Stomach (tissue), 8 donors: ENCODE measurements at regions not wholly inside any gene's neighbourhood (a gene's known extent, or its start where the extent isn't known, plus 50 kb on each side); places are given as distances from the start of the nearest gene placed in this dataset.

ENCODE experiments used
- DNase-seq, 2 donors: peaks; one replicate each; pipeline versions ENCODE4 v3.0.0 to v3.0.0-alpha.2; 2013 to 2019
- H3K27ac ChIP-seq, 5 donors: fragments of 200-600 bp in 4 of 5; sonication (generic) in 4 of 5; one replicate each; pipeline ENCODE4 v1.5.1; 2013 to 2019; ENCODE audit warnings: mild to moderate bottlenecking in 1 of 5, moderate library complexity in 1 of 5
- H3K27me3 ChIP-seq, 3 donors: fragments of 200-600 bp; sonication (generic); one replicate each; pipeline ENCODE4 v1.5.1; 2017 to 2019; ENCODE audit warnings: mixed run types in 1 of 3
- H3K36me3 ChIP-seq, 4 donors: fragments of 200-600 bp; sonication (generic); 1 replicate in 3 of 4; 2 replicates in 1 of 4; pipeline ENCODE4 v1.5.1; 2016 to 2019
- H3K4me1 ChIP-seq, 4 donors: fragments of 200-600 bp; sonication (generic); one replicate each; pipeline ENCODE4 v1.5.1; 2016 to 2019
- H3K4me3 ChIP-seq, 4 donors: fragments of 200-600 bp; sonication (generic) in 3 of 4; one replicate each; pipeline ENCODE4 v1.5.1; 2016 to 2019; ENCODE audit warnings: mild to moderate bottlenecking in 1 of 4
- H3K9me3 ChIP-seq, 4 donors: fragments of 200-600 bp; sonication (generic); one replicate each; pipeline ENCODE4 v1.5.1; 2016 to 2019
- EP300 ChIP-seq: sonication (generic); formaldehyde crosslinking; IDR thresholded peaks from one replicate; pipeline ENCODE4 v1.6.1; 2017; ENCODE audit warnings: antibody characterized with exemption
- POLR2A ChIP-seq, 4 donors: fragments of 450-650 bp; IDR thresholded peaks; one replicate each; pipeline ENCODE4 v1.6.1; 2016; ENCODE audit warnings: antibody characterized with exemption in 4 of 4, control low read depth in 2 of 4, mild to moderate bottlenecking in 1 of 4, moderate library complexity in 1 of 4
- POLR2AphosphoS5 ChIP-seq, 3 donors: sonication (generic); formaldehyde crosslinking; IDR thresholded peaks; one replicate each; pipeline ENCODE4 v1.6.1; 2016; ENCODE audit warnings: antibody characterized with exemption in 3 of 3
- WGBS, 5 donors: extraction: QIAGEN DNeasy Blood & Tissue Kit in 3 of 5; methylation state at CpG; one replicate each; pipeline versions ENCODE4 v1.1.5 to v1.1.7; 2013 to 2018; 5-methylcytosine and 5-hydroxymethylcytosine counted together
- intact Hi-C: fragments of 100-400 bp; cut with DNase I; formaldehyde crosslinking; loops from one replicate; pipeline ENCODE4 v1.15.1; 2023; ENCODE audit warnings: low total_unique reads
- TF ChIP-seq, protein P1 (sequence below), 7 experiments: fragments of 450-650 bp in 4 of 7; fragments of 200-600 bp in 3 of 7; sonication (generic) in 3 of 7; IDR thresholded peaks; one replicate each; pipeline ENCODE4 v1.5.1; 2016 to 2019; ENCODE audit warnings: antibody characterized with exemption in 7 of 7, control low read depth in 2 of 7, mild to moderate bottlenecking in 1 of 7
- donor health status: healthy with polysubstance abuse.
- donor health status: Bipolar disorder and iron deficiency.
- donor health status: healthy.

DNA sequence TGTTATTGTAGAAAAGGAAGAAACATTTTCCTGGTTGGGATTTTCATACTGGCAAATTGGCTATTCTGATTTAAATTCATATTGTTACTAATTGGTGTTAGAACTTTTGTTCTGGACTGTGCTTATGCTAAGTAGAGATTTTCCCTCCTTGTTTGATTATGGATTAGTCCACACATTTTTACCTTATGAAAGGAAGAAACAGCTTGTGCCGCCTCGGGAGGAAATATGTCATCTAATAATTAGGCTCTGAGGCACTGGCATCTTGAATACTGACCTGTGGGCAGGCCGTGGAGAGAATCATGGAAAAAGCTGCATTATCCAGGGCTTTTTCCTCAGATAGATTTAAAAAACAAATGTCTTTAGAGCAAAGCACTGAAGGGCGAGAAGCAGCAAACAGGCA lies 344.3 kb upstream of the TBL1XR1 start:
- TF ChIP-seq POLR2AphosphoS5 (IDR thresholded peaks at IDR 0.05) = no peak
- no peak for TF ChIP-seq POLR2A (IDR thresholded peaks at IDR 0.05)
- TF ChIP-seq EP300 = no peak
- TF ChIP-seq, protein P1, sequence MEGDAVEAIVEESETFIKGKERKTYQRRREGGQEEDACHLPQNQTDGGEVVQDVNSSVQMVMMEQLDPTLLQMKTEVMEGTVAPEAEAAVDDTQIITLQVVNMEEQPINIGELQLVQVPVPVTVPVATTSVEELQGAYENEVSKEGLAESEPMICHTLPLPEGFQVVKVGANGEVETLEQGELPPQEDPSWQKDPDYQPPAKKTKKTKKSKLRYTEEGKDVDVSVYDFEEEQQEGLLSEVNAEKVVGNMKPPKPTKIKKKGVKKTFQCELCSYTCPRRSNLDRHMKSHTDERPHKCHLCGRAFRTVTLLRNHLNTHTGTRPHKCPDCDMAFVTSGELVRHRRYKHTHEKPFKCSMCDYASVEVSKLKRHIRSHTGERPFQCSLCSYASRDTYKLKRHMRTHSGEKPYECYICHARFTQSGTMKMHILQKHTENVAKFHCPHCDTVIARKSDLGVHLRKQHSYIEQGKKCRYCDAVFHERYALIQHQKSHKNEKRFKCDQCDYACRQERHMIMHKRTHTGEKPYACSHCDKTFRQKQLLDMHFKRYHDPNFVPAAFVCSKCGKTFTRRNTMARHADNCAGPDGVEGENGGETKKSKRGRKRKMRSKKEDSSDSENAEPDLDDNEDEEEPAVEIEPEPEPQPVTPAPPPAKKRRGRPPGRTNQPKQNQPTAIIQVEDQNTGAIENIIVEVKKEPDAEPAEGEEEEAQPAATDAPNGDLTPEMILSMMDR (IDR thresholded peaks at IDR 0.05) = no peak
- H3K4me1 ChIP-seq = peaks cover 6 to 30% (median 17%) of the 10 kb centered on the region in 4 donors
- no peaks in the 10 kb centered on the region for H3K27me3 ChIP-seq
- no peak overlapping the region for H3K4me3 ChIP-seq
- 75 to 88% (median 84%) methylated on average over 4 of the region's 4 CpGs for WGBS, 5 donors
- no peak for DNase-seq
- intact Hi-C loops = no loop called here
- H3K9me3 ChIP-seq = no peaks in the 10 kb centered on the region
- no peaks in the 10 kb centered on the region for H3K36me3 ChIP-seq
- no peak overlapping the region for H3K27ac ChIP-seq

DNA sequence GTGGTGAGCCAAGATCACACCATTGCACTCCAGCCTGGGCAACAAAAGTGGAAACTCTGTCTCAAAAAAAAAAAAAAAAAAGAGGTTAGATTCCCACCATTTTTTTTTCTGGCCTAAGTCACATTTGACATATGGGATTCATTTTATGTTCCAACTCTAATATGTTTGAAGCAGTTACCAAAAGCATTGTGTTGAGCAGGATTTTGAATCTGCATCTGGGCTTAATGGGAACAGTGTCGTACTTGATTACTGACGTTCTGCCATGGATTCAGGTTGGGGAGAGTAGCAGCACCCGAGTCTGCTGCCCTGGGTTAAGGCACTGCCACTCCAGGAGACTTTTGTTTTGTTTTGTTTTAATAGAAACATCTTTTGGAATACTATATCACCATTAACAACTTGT lies 348.7 kb upstream of the TBL1XR1 start:
- TF ChIP-seq, protein P1 (IDR thresholded peaks at IDR 0.05) = no peak
- TF ChIP-seq POLR2A (IDR thresholded peaks at IDR 0.05) = no peak
- no peak for TF ChIP-seq EP300
- TF ChIP-seq POLR2AphosphoS5 (IDR thresholded peaks at IDR 0.05) = no peak
- intact Hi-C loops = no loop called here
- no peak for DNase-seq
- Histone ChIP-seq H3K36me3 (no peaks in the 10 kb centered on the region), H3K9me3 (no peaks in the 10 kb centered on the region), H3K27ac (no peak overlapping the region), H3K4me3 (no peak overlapping the region), H3K27me3 (no peaks in the 10 kb centered on the region), H3K4me1 (no peaks in the 10 kb centered on the region)
- 88 to 93% (median 90%) methylated on average over 3 of the region's 3 CpGs for WGBS, 5 donors

DNA sequence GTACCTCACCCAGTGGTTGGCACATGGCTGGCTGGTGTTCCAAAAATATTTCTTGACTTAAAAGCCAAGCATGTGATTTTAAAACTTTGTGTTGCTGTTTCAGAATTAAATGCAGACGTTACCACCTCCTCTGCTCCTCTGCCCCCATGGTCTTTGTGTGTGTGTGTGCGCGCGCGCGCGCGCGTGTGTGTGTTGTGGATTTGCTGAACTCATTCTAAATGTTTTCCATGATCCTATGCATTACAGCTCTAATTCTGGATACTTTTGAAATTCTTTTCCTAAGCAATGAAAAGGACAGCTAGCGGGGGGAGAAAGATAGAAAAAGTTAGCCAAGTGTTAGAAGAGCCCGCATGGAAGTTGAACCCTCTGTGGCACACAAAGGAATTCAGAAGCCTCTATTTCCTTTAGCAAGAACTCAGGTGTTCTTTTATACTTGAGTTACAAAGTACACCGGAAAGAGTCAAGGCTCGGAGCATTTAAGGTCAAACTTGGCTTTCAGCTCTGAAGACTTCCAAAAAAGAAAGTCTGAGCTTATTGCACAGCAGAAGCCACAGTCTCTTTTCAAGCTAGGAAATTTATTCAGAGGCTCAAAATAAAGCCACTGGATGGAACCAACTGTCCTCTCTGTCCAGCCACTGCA lies 350.5 kb upstream of the TBL1XR1 start:
- 69 to 78% (median 74%) methylated on average over 13 of the region's 13 CpGs for WGBS, 5 donors
- Histone ChIP-seq H3K27me3 (no peaks in the 10 kb centered on the region), H3K9me3 (no peaks in the 10 kb centered on the region), H3K4me3 (no peak overlapping the region), H3K36me3 (no peaks in the 10 kb centered on the region), H3K27ac (no peak overlapping the region), H3K4me1 (no peaks in the 10 kb centered on the region)
- intact Hi-C loops = no loop called here
- no peak for DNase-seq
- TF ChIP-seq, protein P1 (IDR thresholded peaks at IDR 0.05) = no peak
- TF ChIP-seq POLR2AphosphoS5 (IDR thresholded peaks at IDR 0.05) (no peak), EP300 (no peak), POLR2A (IDR thresholded peaks at IDR 0.05) (no peak)

DNA sequence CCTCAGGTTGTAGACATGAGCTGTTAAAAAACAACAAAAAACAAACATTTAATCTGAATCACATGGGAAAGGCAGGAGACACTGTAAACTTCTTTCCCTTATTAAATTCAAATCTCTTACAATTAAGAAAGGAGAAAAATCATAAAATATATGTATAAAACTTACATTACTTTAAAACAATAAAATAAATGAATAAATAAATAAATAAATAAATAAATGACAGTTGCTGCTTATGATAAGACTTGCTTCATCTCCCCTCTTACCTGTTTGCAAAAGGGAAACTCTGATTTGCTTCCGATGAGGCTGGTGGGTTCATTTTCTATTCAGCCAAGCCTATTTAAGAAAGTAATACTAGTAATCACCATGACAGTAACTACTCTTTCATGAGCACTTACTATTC lies 353.4 kb upstream of the TBL1XR1 start:
- DNase-seq = no peak
- intact Hi-C loops = no loop called here
- Histone ChIP-seq H3K36me3 (no peaks in the 10 kb centered on the region), H3K4me3 (no peak overlapping the region), H3K9me3 (no peaks in the 10 kb centered on the region), H3K27ac (no peak overlapping the region), H3K4me1 (peaks cover 0 to 11% (median 2%) of the 10 kb centered on the region in 4 donors), H3K27me3 (no peaks in the 10 kb centered on the region)
- no peak for TF ChIP-seq EP300
- TF ChIP-seq, protein P1 (IDR thresholded peaks at IDR 0.05) = no peak
- TF ChIP-seq POLR2AphosphoS5 (IDR thresholded peaks at IDR 0.05) = no peak
- no peak for TF ChIP-seq POLR2A (IDR thresholded peaks at IDR 0.05)
- 94 to 100% (median 97%) methylated on average over 1 of the region's 1 CpG for WGBS, 5 donors
